DND-41 (cell line): ENCODE measurements at regions not wholly inside any gene's neighbourhood (a gene's known extent, or its start where the extent isn't known, plus 50 kb on each side); places are given as distances from the start of the nearest gene placed in this dataset.

Experiments
- ATAC-seq: fragments of 200-7000 bp; cut with Tn5 transposase; 3 replicates; pipeline ENCODE4 v1.9.1; 2021; ENCODE audit warnings: low read depth; ENCODE audit not compliant: insufficient read depth
- DNase-seq: peaks from one replicate; pipeline ENCODE4 v3.0.0-alpha.2; 2020
- H2AFZ ChIP-seq: 2 replicates; pipeline ENCODE4 v1.6.0; 2012; ENCODE audit warnings: low read depth, low read length
- H3K27ac ChIP-seq: 2 replicates; pipeline ENCODE4 v1.5.1; 2012; ENCODE audit warnings: low read length, inconsistent platforms
- H3K27me3 ChIP-seq: fragments of 200-600 bp; sonication (generic); 2 replicates; pipeline ENCODE4 v1.6.0; 2012; ENCODE audit warnings: low read length, mild to moderate bottlenecking, inconsistent platforms; ENCODE audit not compliant: insufficient read depth, poor library complexity
- H3K36me3 ChIP-seq: 2 replicates; pipeline ENCODE4 v1.5.1; 2012; ENCODE audit warnings: low read length, inconsistent platforms; ENCODE audit not compliant: insufficient read depth
- H3K4me1 ChIP-seq: 2 replicates; pipeline ENCODE4 v1.5.1; 2012; ENCODE audit warnings: mild to moderate bottlenecking, low read length; ENCODE audit not compliant: insufficient read depth
- H3K4me2 ChIP-seq: 2 replicates; pipeline ENCODE4 v1.6.0; 2012; ENCODE audit warnings: mild to moderate bottlenecking, moderate library complexity, low read length, inconsistent platforms; ENCODE audit not compliant: insufficient read depth
- H3K4me3 ChIP-seq, 2 experiments: fragments of 200-600 bp in 1 of 2; shearing (Covaris generic) in 1 of 2; 2 replicates each; pipeline ENCODE4 v1.5.1; 2012 to 2016; ENCODE audit warnings: inconsistent platforms in 2 of 2, low read length in 2 of 2, mild to moderate bottlenecking in 2 of 2, low read depth in 1 of 2, moderate library complexity in 1 of 2
- H3K79me2 ChIP-seq: 2 replicates; pipeline ENCODE4 v1.6.0; 2012; ENCODE audit warnings: low read length, inconsistent platforms; ENCODE audit not compliant: insufficient read depth
- H3K9ac ChIP-seq: 2 replicates; pipeline ENCODE4 v1.6.0; 2012; ENCODE audit warnings: low read depth, mild to moderate bottlenecking, inconsistent platforms, low read length, moderate library complexity
- H3K9me3 ChIP-seq: 2 replicates; pipeline ENCODE4 v1.5.1; 2012; ENCODE audit warnings: low read length, moderate library complexity, mild to moderate bottlenecking, inconsistent platforms; ENCODE audit not compliant: insufficient read depth, severe bottlenecking
- H4K20me1 ChIP-seq: 2 replicates; pipeline ENCODE4 v1.6.0; 2012; ENCODE audit warnings: low read length; ENCODE audit not compliant: insufficient read depth
- EZH2 ChIP-seq: IDR thresholded peaks from 3 replicates; pipeline ENCODE4 v1.6.1; 2012; ENCODE audit warnings: borderline replicate concordance, low read depth, mild to moderate bottlenecking, moderate library complexity, low read length, inconsistent platforms; ENCODE audit not compliant: severe bottlenecking
- TF ChIP-seq, protein P1 (sequence below): IDR thresholded peaks from 2 replicates; pipeline ENCODE4 v1.5.1; 2012; ENCODE audit warnings: borderline replicate concordance, low read length, moderate library complexity, mild to moderate bottlenecking; ENCODE audit not compliant: poor library complexity, severe bottlenecking; ENCODE audit errors: extremely low read depth

DNA sequence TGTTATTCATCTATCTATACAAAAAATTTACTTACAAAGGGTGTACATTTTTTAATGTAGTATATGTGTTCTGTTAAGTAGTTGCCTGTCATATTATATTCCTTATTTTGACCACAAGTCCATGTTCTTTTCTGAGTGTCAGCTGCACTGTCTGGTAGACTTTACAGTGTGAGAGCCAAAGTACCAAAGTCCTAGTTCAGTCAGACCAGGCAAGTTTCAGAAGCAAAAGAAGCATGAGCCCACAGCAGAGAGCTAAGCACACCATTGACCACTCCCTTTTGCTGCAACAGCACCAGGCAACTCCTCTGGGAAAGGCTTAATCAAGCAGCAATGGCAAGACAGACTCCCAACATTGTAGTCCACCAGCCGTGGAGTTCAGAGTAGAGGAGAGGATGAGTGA lies 631.9 kb upstream of the PKN2 start:
- no peaks in the 10 kb centered on the region for H4K20me1 ChIP-seq
- no peak overlapping the region for H3K27ac ChIP-seq
- H3K9me3 ChIP-seq: no peaks in the 10 kb centered on the region
- H3K27me3 ChIP-seq: no peaks in the 10 kb centered on the region
- DNase-seq: no peak
- no peak overlapping the region for H3K9ac ChIP-seq
- H3K36me3 ChIP-seq: no peaks in the 10 kb centered on the region
- no peak for ATAC-seq
- no peak overlapping the region for H3K4me2 ChIP-seq
- H3K79me2 ChIP-seq: no peaks in the 10 kb centered on the region
- H3K4me3 ChIP-seq: no peak overlapping the region
- no peak overlapping the region for H2AFZ ChIP-seq
- TF ChIP-seq, protein P1, sequence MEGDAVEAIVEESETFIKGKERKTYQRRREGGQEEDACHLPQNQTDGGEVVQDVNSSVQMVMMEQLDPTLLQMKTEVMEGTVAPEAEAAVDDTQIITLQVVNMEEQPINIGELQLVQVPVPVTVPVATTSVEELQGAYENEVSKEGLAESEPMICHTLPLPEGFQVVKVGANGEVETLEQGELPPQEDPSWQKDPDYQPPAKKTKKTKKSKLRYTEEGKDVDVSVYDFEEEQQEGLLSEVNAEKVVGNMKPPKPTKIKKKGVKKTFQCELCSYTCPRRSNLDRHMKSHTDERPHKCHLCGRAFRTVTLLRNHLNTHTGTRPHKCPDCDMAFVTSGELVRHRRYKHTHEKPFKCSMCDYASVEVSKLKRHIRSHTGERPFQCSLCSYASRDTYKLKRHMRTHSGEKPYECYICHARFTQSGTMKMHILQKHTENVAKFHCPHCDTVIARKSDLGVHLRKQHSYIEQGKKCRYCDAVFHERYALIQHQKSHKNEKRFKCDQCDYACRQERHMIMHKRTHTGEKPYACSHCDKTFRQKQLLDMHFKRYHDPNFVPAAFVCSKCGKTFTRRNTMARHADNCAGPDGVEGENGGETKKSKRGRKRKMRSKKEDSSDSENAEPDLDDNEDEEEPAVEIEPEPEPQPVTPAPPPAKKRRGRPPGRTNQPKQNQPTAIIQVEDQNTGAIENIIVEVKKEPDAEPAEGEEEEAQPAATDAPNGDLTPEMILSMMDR: no peak
- TF ChIP-seq EZH2: no peak
- no peaks in the 10 kb centered on the region for H3K4me1 ChIP-seq

DNA sequence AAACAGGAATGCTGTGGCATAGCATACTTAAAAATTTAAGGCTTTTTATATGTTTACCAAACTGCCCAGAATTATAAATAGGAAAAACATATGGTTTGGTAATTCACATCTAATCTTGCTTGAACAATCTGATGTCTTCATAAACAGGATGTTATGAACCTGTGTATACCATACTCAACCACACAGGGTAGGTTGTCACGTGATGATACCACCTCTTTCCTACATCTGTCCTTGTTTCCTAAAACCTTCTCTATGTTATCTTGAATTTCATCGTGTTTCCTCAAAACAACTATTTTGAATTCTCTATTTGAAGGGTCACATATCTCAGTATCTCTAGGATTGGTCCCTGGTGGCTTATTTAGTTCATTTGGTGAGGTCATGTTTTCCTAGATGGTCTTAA lies 631.0 kb upstream of the PKN2 start:
- Histone ChIP-seq H3K4me1 (no peaks in the 10 kb centered on the region), H3K36me3 (no peaks in the 10 kb centered on the region), H3K27ac (no peak overlapping the region), H3K4me3 (no peak overlapping the region), H3K9ac (no peak overlapping the region), H3K79me2 (no peaks in the 10 kb centered on the region), H3K27me3 (no peaks in the 10 kb centered on the region), H2AFZ (no peak overlapping the region), H3K9me3 (no peaks in the 10 kb centered on the region), H3K4me2 (no peak overlapping the region), H4K20me1 (no peaks in the 10 kb centered on the region)
- TF ChIP-seq, protein P1: no peak
- TF ChIP-seq EZH2: no peak
- DNase-seq (no peak), ATAC-seq (no peak)

DNA sequence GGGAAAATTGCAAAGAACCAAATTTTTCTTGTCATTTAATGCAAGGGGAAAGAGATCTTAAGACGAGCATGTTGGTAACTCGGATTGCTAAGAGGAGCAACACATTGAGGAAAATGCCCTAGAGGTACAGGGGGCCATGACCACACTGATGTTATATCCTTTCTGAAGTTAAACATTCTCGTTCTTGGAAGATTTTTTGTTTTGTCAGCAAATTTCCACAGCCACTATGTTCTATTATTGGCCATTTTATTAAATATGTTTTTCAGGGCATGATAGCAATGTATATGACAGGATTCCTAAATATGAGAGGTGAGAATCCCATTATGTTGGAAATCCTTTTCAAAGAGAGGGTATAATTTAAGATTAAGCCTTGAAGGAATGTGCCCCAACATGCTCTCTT lies 627.2 kb upstream of the PKN2 start:
- Histone ChIP-seq H3K27me3 (peaks cover 3% of the 10 kb centered on the region), H3K9me3 (no peaks in the 10 kb centered on the region), H3K9ac (no peak overlapping the region), H3K4me1 (no peaks in the 10 kb centered on the region), H4K20me1 (no peaks in the 10 kb centered on the region), H3K79me2 (no peaks in the 10 kb centered on the region), H3K27ac (no peak overlapping the region), H2AFZ (no peak overlapping the region), H3K36me3 (no peaks in the 10 kb centered on the region), H3K4me2 (no peak overlapping the region), H3K4me3 (no peak overlapping the region)
- no peak for TF ChIP-seq EZH2
- TF ChIP-seq, protein P1: no peak
- ATAC-seq: no peak
- no peak for DNase-seq

DNA sequence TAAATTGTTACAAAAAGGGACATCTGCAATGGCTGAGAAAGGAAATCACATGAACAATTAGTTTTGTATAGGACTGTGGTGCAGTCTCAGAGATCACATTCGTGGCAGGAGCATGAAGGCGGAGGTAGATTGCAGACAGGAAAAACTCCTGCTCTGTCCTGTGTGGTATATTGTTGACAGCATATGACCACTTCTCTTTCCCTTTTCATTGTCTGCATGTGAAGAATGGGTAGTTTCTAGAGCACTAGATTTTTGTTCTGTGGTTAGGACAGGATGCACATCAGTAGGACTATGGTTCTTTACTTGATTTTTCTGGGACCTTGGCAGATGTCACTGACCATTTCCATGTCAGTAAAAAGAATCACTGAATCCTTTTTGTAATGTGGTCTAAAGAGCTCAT lies 625.9 kb upstream of the PKN2 start:
- ATAC-seq: no peak
- Histone ChIP-seq H3K27me3 (peaks cover 9% of the 10 kb centered on the region), H3K4me2 (no peak overlapping the region), H3K4me1 (no peaks in the 10 kb centered on the region), H3K9ac (no peak overlapping the region), H3K4me3 (no peak overlapping the region), H2AFZ (no peak overlapping the region), H3K79me2 (no peaks in the 10 kb centered on the region), H3K36me3 (no peaks in the 10 kb centered on the region), H3K9me3 (no peaks in the 10 kb centered on the region), H4K20me1 (no peaks in the 10 kb centered on the region), H3K27ac (no peak overlapping the region)
- TF ChIP-seq, protein P1: no peak
- no peak for TF ChIP-seq EZH2
- no peak for DNase-seq
